Neural cell (in vitro differentiated cells): ENCODE measurements at regions not wholly inside any gene's neighbourhood (a gene's known extent, or its start where the extent isn't known, plus 50 kb on each side); places are given as distances from the start of the nearest gene placed in this dataset.
"Not testable (repeated sequence)": the region's sequence is repeated elsewhere in the genome, so short reads cannot be mapped to it uniquely, and the experiment has no call there.

ENCODE experiments used
- H2AFZ ChIP-seq: fragments of 200-600, 300-800 bp; sonication (generic), shearing (Covaris generic); 2 replicates; pipeline ENCODE4 v1.6.0; 2014; ENCODE audit warnings: low read depth, mild to moderate bottlenecking, antibody characterized with exemption, low read length, moderate library complexity
- H3F3A ChIP-seq: fragments of 200-600 bp; shearing (Covaris generic); 2 replicates; pipeline ENCODE4 v1.6.1; 2016; ENCODE audit warnings: mild to moderate bottlenecking, moderate library complexity, mixed read lengths, antibody characterized with exemption, low read length; ENCODE audit not compliant: insufficient read depth, poor library complexity, severe bottlenecking
- H3K27ac ChIP-seq: fragments of 200-600, 300-800 bp; sonication (generic), shearing (Covaris generic); 2 replicates; pipeline ENCODE4 v1.5.1; 2014; ENCODE audit warnings: mild to moderate bottlenecking, low read length, moderate library complexity
- H3K27me3 ChIP-seq: fragments of 300-800, 200-600 bp; sonication (generic), shearing (Covaris generic); 2 replicates; pipeline ENCODE4 v1.6.0; 2014; ENCODE audit warnings: mild to moderate bottlenecking, low read depth, low read length, moderate library complexity; ENCODE audit not compliant: insufficient read depth
- H3K36me3 ChIP-seq: fragments of 300-800, 200-600 bp; sonication (generic), shearing (Covaris generic); 2 replicates; pipeline ENCODE4 v1.5.1; 2014; ENCODE audit warnings: mild to moderate bottlenecking, antibody characterized with exemption, low read length, moderate library complexity; ENCODE audit not compliant: insufficient read depth
- H3K4me2 ChIP-seq: fragments of 300-800, 200-600 bp; sonication (generic), shearing (Covaris generic); 2 replicates; pipeline ENCODE4 v1.6.0; 2014; ENCODE audit warnings: mild to moderate bottlenecking, low read length
- H3K4me3 ChIP-seq: fragments of 300-800, 200-600 bp; sonication (generic), shearing (Covaris generic); 2 replicates; pipeline ENCODE4 v1.5.1; 2014; ENCODE audit warnings: mild to moderate bottlenecking, low read length, moderate library complexity
- H3K79me2 ChIP-seq: fragments of 200-600 bp; shearing (Covaris generic); replicated peaks from 2 replicates; pipeline ENCODE4 v1.6.0; 2014; ENCODE audit warnings: mild to moderate bottlenecking, low read length, moderate library complexity; ENCODE audit not compliant: insufficient read depth
- H3K9ac ChIP-seq: fragments of 300-800, 200-600 bp; sonication (generic), shearing (Covaris generic); 2 replicates; pipeline ENCODE4 v1.6.1; 2016; ENCODE audit warnings: mild to moderate bottlenecking, low read length, mixed read lengths
- H3K9me2 ChIP-seq: fragments of 200-600 bp; shearing (Covaris generic); 2 replicates; pipeline ENCODE4 v1.6.1; 2016; ENCODE audit warnings: mild to moderate bottlenecking, low read length, mixed read lengths; ENCODE audit not compliant: insufficient read depth
- H3K9me3 ChIP-seq: fragments of 200-600, 300-800 bp; sonication (generic), shearing (Covaris generic); 2 replicates; pipeline ENCODE4 v1.6.1; 2016; ENCODE audit warnings: mild to moderate bottlenecking, mixed run types, low read length, moderate library complexity, mixed read lengths
- H4K20me1 ChIP-seq: fragments of 200-600 bp; shearing (Covaris generic); 2 replicates; pipeline ENCODE4 v1.6.1; 2016; ENCODE audit warnings: mild to moderate bottlenecking, mixed run types; ENCODE audit not compliant: insufficient read depth
- EP300 ChIP-seq: fragments of 450-650 bp; conservative IDR thresholded peaks from 2 replicates; pipeline ENCODE4 v1.6.1; 2014; ENCODE audit warnings: antibody characterized with exemption, mild to moderate bottlenecking, moderate library complexity; ENCODE audit not compliant: poor library complexity, severe bottlenecking
- EZH2 ChIP-seq: fragments of 200-600, 300-800 bp; shearing (Covaris generic), sonication (generic); IDR thresholded peaks from 2 replicates; pipeline ENCODE4 v1.6.1; 2014; ENCODE audit warnings: antibody characterized with exemption, low read length, borderline replicate concordance, mild to moderate bottlenecking; ENCODE audit not compliant: insufficient read depth, poor library complexity, severe bottlenecking
- MXI1 ChIP-seq: fragments of 450-650 bp; conservative IDR thresholded peaks from 2 replicates; pipeline ENCODE4 v1.6.1; 2014; ENCODE audit warnings: antibody characterized with exemption, mild to moderate bottlenecking; ENCODE audit not compliant: poor library complexity, severe bottlenecking
- POLR2AphosphoS5 ChIP-seq: IDR thresholded peaks from 2 replicates; pipeline ENCODE4 v1.6.1; 2012
- RAD21 ChIP-seq: fragments of 450-650 bp; conservative IDR thresholded peaks from 2 replicates; pipeline ENCODE4 v1.6.1; 2014; ENCODE audit warnings: antibody characterized with exemption, mild to moderate bottlenecking, moderate library complexity
- SMC3 ChIP-seq: fragments of 450-650 bp; conservative IDR thresholded peaks from 2 replicates; pipeline ENCODE4 v1.6.1; 2014; ENCODE audit warnings: antibody characterized with exemption, mild to moderate bottlenecking, moderate library complexity; ENCODE audit not compliant: poor library complexity
- TAF1 ChIP-seq: IDR thresholded peaks from 2 replicates; pipeline ENCODE4 v1.6.1; 2012; ENCODE audit warnings: low read depth
- TF ChIP-seq, protein P1 (sequence below): fragments of 450-650 bp; IDR thresholded peaks from 2 replicates; pipeline ENCODE4 v1.5.1; 2014; ENCODE audit warnings: antibody characterized with exemption, mild to moderate bottlenecking, moderate library complexity; ENCODE audit not compliant: poor library complexity, severe bottlenecking
- TF ChIP-seq, protein P2 (sequence below): IDR thresholded peaks from 2 replicates; pipeline ENCODE4 v1.6.1; 2012; ENCODE audit warnings: borderline replicate concordance

DNA sequence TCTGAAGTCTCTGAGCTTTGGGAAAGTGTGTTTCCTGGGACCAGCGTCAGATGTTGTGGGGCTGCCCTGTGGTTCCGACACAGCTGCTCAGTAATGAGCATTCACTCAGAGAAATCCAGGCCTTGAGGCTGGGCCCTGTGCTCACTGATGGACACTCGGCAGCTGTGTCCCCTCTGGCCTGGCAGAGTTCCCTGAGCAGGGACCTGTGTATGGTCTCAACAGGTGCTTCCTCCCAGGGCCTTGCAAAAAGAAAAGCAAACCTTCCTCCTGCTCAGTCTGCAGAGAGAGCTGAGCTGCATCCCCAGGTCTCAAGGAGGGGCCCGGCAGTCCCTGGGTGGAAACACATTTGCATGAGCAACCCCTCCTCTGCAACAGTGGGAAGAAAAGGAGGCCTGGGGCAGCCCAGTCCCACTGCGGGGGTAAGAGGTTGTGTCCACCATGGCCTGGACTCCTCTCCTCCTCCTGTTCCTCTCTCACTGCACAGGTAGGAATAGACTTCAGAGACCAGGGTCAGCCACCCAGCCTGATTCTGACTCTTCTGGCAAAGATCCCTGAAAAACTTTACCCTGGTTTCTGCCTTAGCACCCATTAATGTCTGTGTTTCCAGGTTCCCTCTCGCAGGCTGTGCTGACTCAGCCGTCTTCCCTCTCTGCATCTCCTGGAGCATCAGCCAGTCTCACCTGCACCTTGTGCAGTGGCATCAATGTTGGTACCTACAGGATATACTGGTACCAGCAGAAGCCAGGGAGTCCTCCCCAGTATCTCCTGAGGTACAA is 131.2 kb downstream of the VPREB1 start:
- Histone ChIP-seq H3K27me3 (no peaks in the 10 kb centered on the region), H2AFZ (no peak overlapping the region)
- no peak for TF ChIP-seq TAF1
- no peak for TF ChIP-seq EP300
- TF ChIP-seq RAD21, result no peak
- TF ChIP-seq, protein P1, sequence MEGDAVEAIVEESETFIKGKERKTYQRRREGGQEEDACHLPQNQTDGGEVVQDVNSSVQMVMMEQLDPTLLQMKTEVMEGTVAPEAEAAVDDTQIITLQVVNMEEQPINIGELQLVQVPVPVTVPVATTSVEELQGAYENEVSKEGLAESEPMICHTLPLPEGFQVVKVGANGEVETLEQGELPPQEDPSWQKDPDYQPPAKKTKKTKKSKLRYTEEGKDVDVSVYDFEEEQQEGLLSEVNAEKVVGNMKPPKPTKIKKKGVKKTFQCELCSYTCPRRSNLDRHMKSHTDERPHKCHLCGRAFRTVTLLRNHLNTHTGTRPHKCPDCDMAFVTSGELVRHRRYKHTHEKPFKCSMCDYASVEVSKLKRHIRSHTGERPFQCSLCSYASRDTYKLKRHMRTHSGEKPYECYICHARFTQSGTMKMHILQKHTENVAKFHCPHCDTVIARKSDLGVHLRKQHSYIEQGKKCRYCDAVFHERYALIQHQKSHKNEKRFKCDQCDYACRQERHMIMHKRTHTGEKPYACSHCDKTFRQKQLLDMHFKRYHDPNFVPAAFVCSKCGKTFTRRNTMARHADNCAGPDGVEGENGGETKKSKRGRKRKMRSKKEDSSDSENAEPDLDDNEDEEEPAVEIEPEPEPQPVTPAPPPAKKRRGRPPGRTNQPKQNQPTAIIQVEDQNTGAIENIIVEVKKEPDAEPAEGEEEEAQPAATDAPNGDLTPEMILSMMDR, result no peak
- no peak for TF ChIP-seq SMC3
- TF ChIP-seq EZH2, result no peak
- TF ChIP-seq, protein P2, sequence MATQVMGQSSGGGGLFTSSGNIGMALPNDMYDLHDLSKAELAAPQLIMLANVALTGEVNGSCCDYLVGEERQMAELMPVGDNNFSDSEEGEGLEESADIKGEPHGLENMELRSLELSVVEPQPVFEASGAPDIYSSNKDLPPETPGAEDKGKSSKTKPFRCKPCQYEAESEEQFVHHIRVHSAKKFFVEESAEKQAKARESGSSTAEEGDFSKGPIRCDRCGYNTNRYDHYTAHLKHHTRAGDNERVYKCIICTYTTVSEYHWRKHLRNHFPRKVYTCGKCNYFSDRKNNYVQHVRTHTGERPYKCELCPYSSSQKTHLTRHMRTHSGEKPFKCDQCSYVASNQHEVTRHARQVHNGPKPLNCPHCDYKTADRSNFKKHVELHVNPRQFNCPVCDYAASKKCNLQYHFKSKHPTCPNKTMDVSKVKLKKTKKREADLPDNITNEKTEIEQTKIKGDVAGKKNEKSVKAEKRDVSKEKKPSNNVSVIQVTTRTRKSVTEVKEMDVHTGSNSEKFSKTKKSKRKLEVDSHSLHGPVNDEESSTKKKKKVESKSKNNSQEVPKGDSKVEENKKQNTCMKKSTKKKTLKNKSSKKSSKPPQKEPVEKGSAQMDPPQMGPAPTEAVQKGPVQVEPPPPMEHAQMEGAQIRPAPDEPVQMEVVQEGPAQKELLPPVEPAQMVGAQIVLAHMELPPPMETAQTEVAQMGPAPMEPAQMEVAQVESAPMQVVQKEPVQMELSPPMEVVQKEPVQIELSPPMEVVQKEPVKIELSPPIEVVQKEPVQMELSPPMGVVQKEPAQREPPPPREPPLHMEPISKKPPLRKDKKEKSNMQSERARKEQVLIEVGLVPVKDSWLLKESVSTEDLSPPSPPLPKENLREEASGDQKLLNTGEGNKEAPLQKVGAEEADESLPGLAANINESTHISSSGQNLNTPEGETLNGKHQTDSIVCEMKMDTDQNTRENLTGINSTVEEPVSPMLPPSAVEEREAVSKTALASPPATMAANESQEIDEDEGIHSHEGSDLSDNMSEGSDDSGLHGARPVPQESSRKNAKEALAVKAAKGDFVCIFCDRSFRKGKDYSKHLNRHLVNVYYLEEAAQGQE, result no peak
- TF ChIP-seq POLR2AphosphoS5, result no peak
- no peak for TF ChIP-seq MXI1

DNA sequence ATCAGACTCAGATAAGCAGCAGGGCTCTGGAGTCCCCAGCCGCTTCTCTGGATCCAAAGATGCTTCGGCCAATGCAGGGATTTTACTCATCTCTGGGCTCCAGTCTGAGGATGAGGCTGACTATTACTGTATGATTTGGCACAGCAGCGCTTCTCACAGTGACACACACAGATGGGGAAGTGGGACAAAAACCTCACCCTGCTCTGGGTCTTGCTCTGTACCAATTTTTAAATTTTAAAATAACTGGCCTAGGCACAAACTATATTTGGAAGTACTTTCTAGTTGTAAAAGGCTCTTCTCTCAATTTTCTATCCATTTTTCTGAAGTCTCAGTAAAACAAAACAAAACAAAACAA is 131.7 kb downstream of the VPREB1 start:
- TF ChIP-seq POLR2AphosphoS5, result no peak
- no peak for TF ChIP-seq EZH2
- TF ChIP-seq, protein P2, result no peak
- TF ChIP-seq TAF1, result no peak
- no peak for TF ChIP-seq SMC3
- TF ChIP-seq RAD21, result no peak
- TF ChIP-seq EP300, result no peak
- TF ChIP-seq MXI1, result no peak
- TF ChIP-seq, protein P1, result no peak
- H3K9me3 ChIP-seq, result no peaks in the 10 kb centered on the region
- no peaks in the 10 kb centered on the region for H3F3A ChIP-seq
- no peak overlapping the region for H2AFZ ChIP-seq
- H3K9me2 ChIP-seq, result no peaks in the 10 kb centered on the region
- H3K27me3 ChIP-seq, result no peaks in the 10 kb centered on the region
- H3K36me3 ChIP-seq, result no peaks in the 10 kb centered on the region
- no peaks in the 10 kb centered on the region for H4K20me1 ChIP-seq
- H3K79me2 ChIP-seq, result no peaks in the 10 kb centered on the region
- no peak overlapping the region for H3K27ac ChIP-seq
- no peak overlapping the region for H3K4me3 ChIP-seq
- no peak overlapping the region for H3K9ac ChIP-seq
- H3K4me2 ChIP-seq, result no peak overlapping the region

More for the DNA sequence above, 131.2 kb downstream of the VPREB1 start:
- Histone ChIP-seq H3F3A (no peaks in the 10 kb centered on the region), H3K79me2 (no peaks in the 10 kb centered on the region), H3K4me3 (no peak overlapping the region), H3K9ac (no peak overlapping the region), H3K4me2 (no peak overlapping the region), H3K9me2 (no peaks in the 10 kb centered on the region), H3K9me3 (no peaks in the 10 kb centered on the region), H3K27ac (no peak overlapping the region), H3K36me3 (no peaks in the 10 kb centered on the region), H4K20me1 (no peaks in the 10 kb centered on the region)

DNA sequence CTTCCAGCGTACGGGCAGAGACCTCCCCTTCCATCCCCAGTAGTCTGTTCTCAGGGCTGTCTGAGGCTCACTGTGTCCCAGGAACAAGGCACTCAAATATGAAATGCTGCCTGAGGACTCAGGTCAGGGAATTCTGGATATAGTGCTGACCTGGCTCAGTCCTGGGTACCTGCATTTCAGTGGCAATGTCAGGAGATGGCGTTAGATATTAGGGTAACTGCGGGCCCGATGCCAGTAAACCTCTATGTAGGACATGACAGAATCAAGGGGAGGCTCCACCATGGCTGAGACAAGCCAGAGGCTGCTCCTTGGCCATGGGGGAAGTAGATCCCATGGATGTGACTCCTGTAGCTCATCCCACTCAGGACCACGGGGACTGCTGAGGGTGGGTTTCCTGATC is 131.7 kb downstream of the ZNF280B start:
- not testable (repeated sequence) for H3F3A ChIP-seq, H3K36me3 ChIP-seq, H4K20me1 ChIP-seq, H3K27me3 ChIP-seq, H3K9me2 ChIP-seq, H3K27ac ChIP-seq, H3K4me2 ChIP-seq, H3K4me3 ChIP-seq, H3K9me3 ChIP-seq, H3K79me2 ChIP-seq, H2AFZ ChIP-seq, H3K9ac ChIP-seq
